ENCODE measurements at regions not wholly inside any gene's neighbourhood (a gene's known extent, or its start where the extent isn't known, plus 50 kb on each side); places are given as distances from the start of the nearest gene placed in this dataset.

- no peak for TF ChIP-seq CTCF (conservative IDR thresholded peaks at IDR 0.05; ENCODE audit: low read length)
- no peak for TF ChIP-seq EZH2phosphoT487 (IDR thresholded peaks at IDR 0.05; ENCODE audit: borderline replicate concordance)
These were observed 307.8 kb upstream of the USP25 start for GRCh38 chr21:15421947-15422346.
